HepG2 (cell line): ENCODE measurements at regions not wholly inside any gene's neighbourhood (a gene's known extent, or its start where the extent isn't known, plus 50 kb on each side); places are given as distances from the start of the nearest gene placed in this dataset.

Source experiments
- ATAC-seq: fragments of 200-7000 bp; cut with Tn5 transposase; 3 replicates; pipeline ENCODE4 v1.9.1; 2020; ENCODE audit warnings: mild to moderate bottlenecking, moderate library complexity
- BruUV-seq: library from RNA; stranded (reverse); fragments of 400-500 nt; replicated peaks from 2 replicates; lab custom pipeline; 2021; lab: Mats Ljungman, UMichigan
- CTCF ChIA-PET: fragments of 300-600 bp; formaldehyde crosslinking; extraction: SDS; loops from one replicate; lab custom pipeline; 2021; ENCODE audit warnings: low total read pairs, inconsistent platforms, low intra/inter-chr PET ratio; lab: Yijun Ruan, JAX
- POLR2A ChIA-PET: fragments of 350-600 bp; sonication (Branson Sonifier 250); formaldehyde crosslinking; loops from one replicate; lab custom pipeline; 2020; ENCODE audit warnings: antibody characterized with exemption, inconsistent platforms; lab: Yijun Ruan, JAX
- DNase-seq: peaks from one replicate; pipeline ENCODE4 v3.0.0-alpha.2; 2015; ENCODE audit warnings: low spot score
- FAIRE-seq: peaks from 3 replicates; lab custom pipeline; 2011; peaks lifted over from hg19 to GRCh38; lab: Jason Lieb, UNC
- H2AFZ ChIP-seq: one replicate; pipeline ENCODE4 v1.6.1; 2011; ENCODE audit warnings: low read length, inconsistent platforms
- H3K27ac ChIP-seq: fragments of 300-600 bp; 3 replicates; pipeline ENCODE4 v1.8.0; 2011; ENCODE audit warnings: mixed run types, mild to moderate bottlenecking, mixed read lengths, low read length, inconsistent platforms; ENCODE audit not compliant: insufficient read depth; ENCODE audit errors: extremely low read length
- H3K27me3 ChIP-seq, 2 experiments: fragments of 200-600 bp in 1 of 2; 2 replicates in 1 of 2; 3 replicates in 1 of 2; pipeline versions ENCODE4 v1.6.0 to v1.8.0; 2011; ENCODE audit warnings: low read length in 2 of 2, mild to moderate bottlenecking in 2 of 2, moderate library complexity in 2 of 2, inconsistent platforms in 1 of 2; ENCODE audit not compliant: insufficient read depth in 2 of 2, control insufficient read depth in 1 of 2
- H3K36me3 ChIP-seq, 2 experiments: fragments of 200-600 bp in 1 of 2; replicated peaks in 1 of 2; 2 replicates in 1 of 2; 3 replicates in 1 of 2; pipeline versions ENCODE4 v1.5.1 to v1.8.0; 2011; ENCODE audit warnings: low read length in 2 of 2, inconsistent platforms in 1 of 2; ENCODE audit not compliant: insufficient read depth in 2 of 2, control insufficient read depth in 1 of 2
- H3K4me1 ChIP-seq: 2 replicates; pipeline ENCODE4 v1.5.1; 2012; ENCODE audit warnings: low read length, inconsistent platforms; ENCODE audit not compliant: insufficient read depth
- H3K4me2 ChIP-seq: 2 replicates; pipeline ENCODE4 v1.6.0; 2011; ENCODE audit warnings: low read depth, low read length, inconsistent platforms
- H3K4me3 ChIP-seq, 3 experiments: fragments of 200-600 bp in 1 of 3; sonication (generic), shearing (Covaris generic) in 1 of 3; replicated peaks in 1 of 3; 2 replicates each; pipeline ENCODE4 v1.5.1; 2011 to 2016; ENCODE audit warnings: low read length in 3 of 3, inconsistent platforms in 2 of 3, low read depth in 2 of 3, mild to moderate bottlenecking in 2 of 3, control low read depth in 1 of 3, mixed read lengths in 1 of 3; ENCODE audit not compliant: insufficient read depth in 1 of 3
- H3K79me2 ChIP-seq: one replicate; pipeline ENCODE4 v1.6.1; 2011; ENCODE audit warnings: low read length, inconsistent platforms; ENCODE audit not compliant: insufficient read depth
- H3K9ac ChIP-seq: 2 replicates; pipeline ENCODE4 v1.6.0; 2011; ENCODE audit warnings: mild to moderate bottlenecking, low read depth, low read length, inconsistent platforms; ENCODE audit not compliant: insufficient read depth
- H3K9me3 ChIP-seq: 2 replicates; pipeline ENCODE4 v1.5.1; 2012; ENCODE audit warnings: mild to moderate bottlenecking, low read length
- H4K20me1 ChIP-seq: 2 replicates; pipeline ENCODE4 v1.6.0; 2011; ENCODE audit warnings: inconsistent platforms, mild to moderate bottlenecking, low read length, moderate library complexity; ENCODE audit not compliant: insufficient read depth
- ATAD3A ChIP-seq: sonication (generic); formaldehyde crosslinking; IDR thresholded peaks from 2 replicates; pipeline ENCODE4 v1.4.0; 2020; ENCODE audit warnings: missing genetic modification reagents
- BRD4 ChIP-seq: sonication (generic); formaldehyde crosslinking; IDR thresholded peaks from 2 replicates; pipeline ENCODE4 v1.4.0; 2020; ENCODE audit warnings: missing genetic modification reagents
- HNRNPLL ChIP-seq: fragments of 200-400 bp; formaldehyde crosslinking; IDR thresholded peaks from 2 replicates; pipeline ENCODE4 v1.6.1; 2017; ENCODE audit warnings: mild to moderate bottlenecking, low read depth, low read length; ENCODE audit not compliant: poor library complexity, severe bottlenecking
- NAIF1 ChIP-seq: sonication (generic); formaldehyde crosslinking; IDR thresholded peaks from 2 replicates; pipeline ENCODE4 v1.5.0; 2020; ENCODE audit warnings: mild to moderate bottlenecking, missing genetic modification reagents, borderline replicate concordance
- POLR2AphosphoS2 ChIP-seq: IDR thresholded peaks from 2 replicates; pipeline ENCODE4 v1.6.1; 2011; ENCODE audit warnings: low read depth, low read length, improper control_type of control experiment
- SMARCE1 ChIP-seq: fragments of 450-650 bp; IDR thresholded peaks from 2 replicates; pipeline ENCODE4 v1.6.1; 2017; ENCODE audit warnings: borderline replicate concordance
- TAF15 ChIP-seq: fragments of 200-400 bp; formaldehyde crosslinking; IDR thresholded peaks from one replicate; pipeline ENCODE4 v1.6.1; 2018; ENCODE audit warnings: mild to moderate bottlenecking, low read depth, low read length; ENCODE audit not compliant: poor library complexity, severe bottlenecking
- ZNF350 ChIP-seq: sonication (generic); formaldehyde crosslinking; IDR thresholded peaks from 2 replicates; pipeline ENCODE4 v1.4.0; 2020; ENCODE audit warnings: mild to moderate bottlenecking, low read depth, missing genetic modification reagents, borderline replicate concordance
- WGBS: methylation state at CpG from one replicate; pipeline ENCODE4 v1.1.6; 2017; ENCODE audit warnings: low lambda C conversion rate; 5-methylcytosine and 5-hydroxymethylcytosine counted together
- in situ Hi-C: cut with HindIII; loops from 2 replicates; pipeline ENCODE4 v1.10.0; 2017; ENCODE audit warnings: low pct_unique_long_range_greater_than_20kb; ENCODE audit not compliant: extremely low pct_ligation_motif_present
- intact Hi-C: fragments of 100-400 bp; cut with micrococcal nuclease; formaldehyde crosslinking; loops from one replicate; pipeline ENCODE4 v1.10.0; 2022; ENCODE audit not compliant: unreplicated experiment
- TF ChIP-seq, protein P1 (sequence below): sonication (generic); formaldehyde crosslinking; IDR thresholded peaks from 2 replicates; pipeline ENCODE4 v1.4.0; 2020; ENCODE audit warnings: low read depth, mild to moderate bottlenecking, missing genetic modification reagents
- TF ChIP-seq, protein P2 (sequence below): sonication (generic); formaldehyde crosslinking; IDR thresholded peaks from 2 replicates; pipeline ENCODE4 v1.4.0; 2020; ENCODE audit warnings: mild to moderate bottlenecking, missing genetic modification reagents
- TF ChIP-seq, protein P3 (sequence below): sonication (generic); formaldehyde crosslinking; IDR thresholded peaks from 2 replicates; pipeline ENCODE4 v1.5.0; 2020; ENCODE audit warnings: mild to moderate bottlenecking, missing genetic modification reagents
- TF ChIP-seq, protein P4 (sequence below): sonication (generic); formaldehyde crosslinking; IDR thresholded peaks from 2 replicates; pipeline ENCODE4 v1.5.1; 2020; ENCODE audit warnings: mild to moderate bottlenecking, missing genetic modification reagents
- TF ChIP-seq, protein P5 (sequence below): IDR thresholded peaks from 2 replicates; pipeline ENCODE4 v1.6.1; 2016; ENCODE audit warnings: mild to moderate bottlenecking

DNA sequence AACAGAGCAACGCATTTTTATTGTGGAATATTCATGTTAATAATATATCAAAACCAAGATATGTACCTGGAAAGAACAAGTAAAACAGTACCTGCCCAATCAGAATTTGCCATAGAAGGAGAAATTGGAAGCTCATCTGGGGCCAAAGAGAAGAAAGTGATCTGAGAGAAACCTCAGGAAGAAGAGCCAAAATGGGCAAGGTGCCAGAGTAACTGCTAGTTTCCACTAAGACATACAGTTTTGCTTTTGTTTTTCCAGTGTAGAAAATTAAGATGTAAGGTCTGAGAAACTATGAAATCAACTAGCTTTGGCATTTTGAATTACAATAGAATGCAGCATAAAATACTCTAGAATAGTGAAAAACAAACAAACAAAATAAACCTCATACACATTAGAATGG, 2201.2 kb downstream of the ARAP2 start:
- Histone ChIP-seq H3K27me3 (no peaks in the 10 kb centered on the region), H3K4me1 (no peaks in the 10 kb centered on the region), H3K9me3 (peaks cover 11% of the 10 kb centered on the region; the same call in 1 of the 2 replicates), H3K4me2 (no peak overlapping the region), H3K36me3 (no peaks in the 10 kb centered on the region), H4K20me1 (no peaks in the 10 kb centered on the region), H2AFZ (no peak overlapping the region), H3K79me2 (no peaks in the 10 kb centered on the region), H3K4me3 (no peak overlapping the region), H3K27ac (no peak overlapping the region), H3K9ac (no peak overlapping the region)
- FAIRE-seq, result no peak
- 0% methylated on average over 1 of the region's 1 CpG for WGBS
- intact Hi-C loops (no loop called here), in situ Hi-C loops (no loop called here)
- POLR2A ChIA-PET, result no interaction called here
- CTCF ChIA-PET, result no interaction called here
- ATAC-seq, result no peak
- no TSS peak for BruUV-seq
- DNase-seq, result no peak
- TF ChIP-seq, protein P1, sequence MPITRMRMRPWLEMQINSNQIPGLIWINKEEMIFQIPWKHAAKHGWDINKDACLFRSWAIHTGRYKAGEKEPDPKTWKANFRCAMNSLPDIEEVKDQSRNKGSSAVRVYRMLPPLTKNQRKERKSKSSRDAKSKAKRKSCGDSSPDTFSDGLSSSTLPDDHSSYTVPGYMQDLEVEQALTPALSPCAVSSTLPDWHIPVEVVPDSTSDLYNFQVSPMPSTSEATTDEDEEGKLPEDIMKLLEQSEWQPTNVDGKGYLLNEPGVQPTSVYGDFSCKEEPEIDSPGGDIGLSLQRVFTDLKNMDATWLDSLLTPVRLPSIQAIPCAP (CRISPR knock-in tag), result no peak
- TF ChIP-seq SMARCE1, result no peak
- TF ChIP-seq, protein P2, sequence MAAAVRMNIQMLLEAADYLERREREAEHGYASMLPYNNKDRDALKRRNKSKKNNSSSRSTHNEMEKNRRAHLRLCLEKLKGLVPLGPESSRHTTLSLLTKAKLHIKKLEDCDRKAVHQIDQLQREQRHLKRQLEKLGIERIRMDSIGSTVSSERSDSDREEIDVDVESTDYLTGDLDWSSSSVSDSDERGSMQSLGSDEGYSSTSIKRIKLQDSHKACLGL, result no peak
- TF ChIP-seq, protein P3, sequence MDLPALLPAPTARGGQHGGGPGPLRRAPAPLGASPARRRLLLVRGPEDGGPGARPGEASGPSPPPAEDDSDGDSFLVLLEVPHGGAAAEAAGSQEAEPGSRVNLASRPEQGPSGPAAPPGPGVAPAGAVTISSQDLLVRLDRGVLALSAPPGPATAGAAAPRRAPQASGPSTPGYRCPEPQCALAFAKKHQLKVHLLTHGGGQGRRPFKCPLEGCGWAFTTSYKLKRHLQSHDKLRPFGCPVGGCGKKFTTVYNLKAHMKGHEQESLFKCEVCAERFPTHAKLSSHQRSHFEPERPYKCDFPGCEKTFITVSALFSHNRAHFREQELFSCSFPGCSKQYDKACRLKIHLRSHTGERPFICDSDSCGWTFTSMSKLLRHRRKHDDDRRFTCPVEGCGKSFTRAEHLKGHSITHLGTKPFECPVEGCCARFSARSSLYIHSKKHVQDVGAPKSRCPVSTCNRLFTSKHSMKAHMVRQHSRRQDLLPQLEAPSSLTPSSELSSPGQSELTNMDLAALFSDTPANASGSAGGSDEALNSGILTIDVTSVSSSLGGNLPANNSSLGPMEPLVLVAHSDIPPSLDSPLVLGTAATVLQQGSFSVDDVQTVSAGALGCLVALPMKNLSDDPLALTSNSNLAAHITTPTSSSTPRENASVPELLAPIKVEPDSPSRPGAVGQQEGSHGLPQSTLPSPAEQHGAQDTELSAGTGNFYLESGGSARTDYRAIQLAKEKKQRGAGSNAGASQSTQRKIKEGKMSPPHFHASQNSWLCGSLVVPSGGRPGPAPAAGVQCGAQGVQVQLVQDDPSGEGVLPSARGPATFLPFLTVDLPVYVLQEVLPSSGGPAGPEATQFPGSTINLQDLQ, result no peak
- TF ChIP-seq BRD4, result no peak
- no peak for TF ChIP-seq HNRNPLL
- no peak for TF ChIP-seq NAIF1 (CRISPR knock-in tag)
- no peak for TF ChIP-seq ZNF350 (CRISPR knock-in tag)
- no peak for TF ChIP-seq TAF15
- TF ChIP-seq POLR2AphosphoS2, result no peak
- TF ChIP-seq, protein P4, sequence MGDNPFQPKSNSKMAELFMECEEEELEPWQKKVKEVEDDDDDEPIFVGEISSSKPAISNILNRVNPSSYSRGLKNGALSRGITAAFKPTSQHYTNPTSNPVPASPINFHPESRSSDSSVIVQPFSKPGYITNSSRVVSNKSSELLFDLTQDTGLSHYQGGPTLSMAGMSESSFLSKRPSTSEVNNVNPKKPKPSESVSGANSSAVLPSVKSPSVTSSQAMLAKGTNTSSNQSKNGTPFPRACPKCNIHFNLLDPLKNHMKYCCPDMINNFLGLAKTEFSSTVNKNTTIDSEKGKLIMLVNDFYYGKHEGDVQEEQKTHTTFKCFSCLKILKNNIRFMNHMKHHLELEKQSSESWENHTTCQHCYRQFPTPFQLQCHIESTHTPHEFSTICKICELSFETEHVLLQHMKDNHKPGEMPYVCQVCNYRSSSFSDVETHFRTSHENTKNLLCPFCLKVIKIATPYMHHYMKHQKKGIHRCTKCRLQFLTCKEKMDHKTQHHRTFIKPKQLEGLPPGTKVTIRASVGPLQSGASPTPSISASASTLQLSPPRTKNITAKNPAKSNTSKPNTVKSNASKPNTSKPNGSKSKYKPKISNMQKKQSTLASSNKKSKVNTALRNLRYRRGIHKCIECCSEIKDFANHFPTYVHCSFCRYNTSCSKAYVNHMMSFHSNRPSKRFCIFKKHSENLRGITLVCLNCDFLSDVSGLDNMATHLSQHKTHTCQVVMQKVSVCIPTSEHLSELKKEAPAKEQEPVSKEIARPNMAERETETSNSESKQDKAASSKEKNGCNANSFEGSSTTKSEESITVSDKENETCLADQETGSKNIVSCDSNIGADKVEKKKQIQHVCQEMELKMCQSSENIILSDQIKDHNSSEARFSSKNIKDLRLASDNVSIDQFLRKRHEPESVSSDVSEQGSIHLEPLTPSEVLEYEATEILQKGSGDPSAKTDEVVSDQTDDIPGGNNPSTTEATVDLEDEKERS (CRISPR knock-in tag), result no peak
- TF ChIP-seq, protein P5, sequence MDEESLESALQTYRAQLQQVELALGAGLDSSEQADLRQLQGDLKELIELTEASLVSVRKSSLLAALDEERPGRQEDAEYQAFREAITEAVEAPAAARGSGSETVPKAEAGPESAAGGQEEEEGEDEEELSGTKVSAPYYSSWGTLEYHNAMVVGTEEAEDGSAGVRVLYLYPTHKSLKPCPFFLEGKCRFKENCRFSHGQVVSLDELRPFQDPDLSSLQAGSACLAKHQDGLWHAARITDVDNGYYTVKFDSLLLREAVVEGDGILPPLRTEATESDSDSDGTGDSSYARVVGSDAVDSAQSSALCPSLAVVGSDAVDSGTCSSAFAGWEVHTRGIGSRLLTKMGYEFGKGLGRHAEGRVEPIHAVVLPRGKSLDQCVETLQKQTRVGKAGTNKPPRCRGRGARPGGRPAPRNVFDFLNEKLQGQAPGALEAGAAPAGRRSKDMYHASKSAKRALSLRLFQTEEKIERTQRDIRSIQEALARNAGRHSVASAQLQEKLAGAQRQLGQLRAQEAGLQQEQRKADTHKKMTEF (CRISPR knock-in tag), result no peak
- no peak for TF ChIP-seq ATAD3A (CRISPR knock-in tag)
